Natural killer cell (primary cell): ENCODE measurements at regions not wholly inside any gene's neighbourhood (a gene's known extent, or its start where the extent isn't known, plus 50 kb on each side); places are given as distances from the start of the nearest gene placed in this dataset.

Experiments
- ATAC-seq, 3 donors: fragments of 150-1000 bp in 2 of 3; fragments of 200-7000 bp in 1 of 3; cut with Tn5 transposase; 1 replicate in 1 of 3; 2 replicates in 2 of 3; pipeline ENCODE4 v1.10.0; 2021; ENCODE audit warnings: mild to moderate bottlenecking in 2 of 3, moderate library complexity in 2 of 3
- DNase-seq, 2 donors: peaks; one replicate each; pipeline versions ENCODE4 v3.0.0 to v3.0.0-alpha.2; 2013 to 2021; ENCODE audit warnings: mixed read lengths in 1 of 2
- H3K27ac ChIP-seq: one replicate; pipeline ENCODE4 v1.5.1; 2013; ENCODE audit warnings: mild to moderate bottlenecking, low read length
- H3K27me3 ChIP-seq: one replicate; pipeline ENCODE4 v1.6.1; 2013; ENCODE audit warnings: low read length; ENCODE audit not compliant: control insufficient read depth, insufficient read depth
- H3K36me3 ChIP-seq: one replicate; pipeline ENCODE4 v1.6.1; 2013; ENCODE audit warnings: low read length; ENCODE audit not compliant: control insufficient read depth, insufficient read depth
- H3K4me1 ChIP-seq: one replicate; pipeline ENCODE4 v1.6.1; 2013; ENCODE audit warnings: low read length; ENCODE audit not compliant: control insufficient read depth, insufficient read depth
- H3K4me3 ChIP-seq: one replicate; pipeline ENCODE4 v1.5.1; 2013; ENCODE audit warnings: low read length
- H3K9me3 ChIP-seq: one replicate; pipeline ENCODE4 v1.6.1; 2013; ENCODE audit warnings: low read length; ENCODE audit not compliant: control insufficient read depth, insufficient read depth
- H3K27ac Mint-ChIP-seq, 2 donors: one replicate each; pipeline ENCODE4 v1.8.0; 2022; ENCODE audit warnings: mild to moderate bottlenecking in 2 of 2, mixed read lengths in 2 of 2, moderate library complexity in 1 of 2
- H3K27me3 Mint-ChIP-seq, 2 donors: one replicate each; pipeline ENCODE4 v1.8.0; 2022; ENCODE audit warnings: low read depth in 2 of 2, mixed read lengths in 2 of 2
- H3K36me3 Mint-ChIP-seq: one replicate; pipeline ENCODE4 v1.8.0; 2022; ENCODE audit warnings: mixed read lengths
- H3K4me1 Mint-ChIP-seq, 2 donors: one replicate each; pipeline ENCODE4 v1.8.0; 2022; ENCODE audit warnings: mixed read lengths in 2 of 2
- H3K4me3 Mint-ChIP-seq: one replicate; pipeline ENCODE4 v1.8.0; 2022; ENCODE audit warnings: mild to moderate bottlenecking, moderate library complexity, mixed read lengths
- H3K9me3 Mint-ChIP-seq, 2 donors: one replicate each; pipeline ENCODE4 v1.8.0; 2022; ENCODE audit warnings: mixed read lengths in 2 of 2
- CTCF ChIP-seq: fragments of 200-600 bp; IDR thresholded peaks from one replicate; pipeline ENCODE4 v1.8.0; 2022; ENCODE audit warnings: antibody characterized with exemption
- WGBS: methylation state at CpG from one replicate; pipeline ENCODE4 v1.1.7; 2013; ENCODE audit warnings: missing lambda C conversion rate; ENCODE audit not compliant: insufficient coverage; 5-methylcytosine and 5-hydroxymethylcytosine counted together
- intact Hi-C: fragments of 100-400 bp; cut with micrococcal nuclease; formaldehyde crosslinking; loops from one replicate; pipeline ENCODE4 v1.14.2; 2022

GRCh38 chr2:217703102-217703501 is 299.7 kb downstream of the TNS1 start:
- Mint-ChIP-seq H3K36me3 (no peaks in the 10 kb centered on the region), H3K4me3 (no peak overlapping the region), H3K4me1 (no peaks in the 10 kb centered on the region), H3K27ac (no peak overlapping the region), H3K9me3 (no peaks in the 10 kb centered on the region), H3K27me3 (peaks cover under 1 to 13% of the 10 kb centered on the region in 2 donors)
- intact Hi-C loops, result no loop called here
- Histone ChIP-seq H3K4me3 (no peak overlapping the region), H3K36me3 (no peaks in the 10 kb centered on the region), H3K9me3 (no peaks in the 10 kb centered on the region), H3K27ac (no peak overlapping the region), H3K4me1 (no peaks in the 10 kb centered on the region), H3K27me3 (no peaks in the 10 kb centered on the region)
- 90% methylated on average over 4 of the region's 5 CpGs for WGBS
- no peak for TF ChIP-seq CTCF
- ATAC-seq (no peak), DNase-seq (no peak)

GRCh38 chr2:217701622-217702021 is 301.2 kb downstream of the TNS1 start:
- Histone ChIP-seq H3K4me1 (no peaks in the 10 kb centered on the region), H3K36me3 (no peaks in the 10 kb centered on the region), H3K27ac (no peak overlapping the region), H3K4me3 (no peak overlapping the region), H3K27me3 (no peaks in the 10 kb centered on the region), H3K9me3 (no peaks in the 10 kb centered on the region)
- ATAC-seq, result no peak
- no peak overlapping the region for H3K4me3 Mint-ChIP-seq
- H3K9me3 Mint-ChIP-seq, result no peaks in the 10 kb centered on the region
- 85% methylated on average over 4 of the region's 5 CpGs for WGBS
- TF ChIP-seq CTCF, result no peak
- no peaks in the 10 kb centered on the region for H3K4me1 Mint-ChIP-seq
- no peak for DNase-seq
- H3K27ac Mint-ChIP-seq, result no peak overlapping the region
- peaks cover 0 to 10% of the 10 kb centered on the region in 2 donors for H3K27me3 Mint-ChIP-seq
- intact Hi-C loops, result no loop called here
- no peaks in the 10 kb centered on the region for H3K36me3 Mint-ChIP-seq

- no peak overlapping the region for H3K27ac ChIP-seq
- peaks cover 0 to 4% of the 10 kb centered on the region in 2 donors for H3K4me1 Mint-ChIP-seq
- H3K27me3 Mint-ChIP-seq, result peaks cover 0 to 3% of the 10 kb centered on the region in 2 donors
- no peaks in the 10 kb centered on the region for H3K9me3 Mint-ChIP-seq
- no peaks in the 10 kb centered on the region for H3K36me3 ChIP-seq
- H3K36me3 Mint-ChIP-seq, result no peaks in the 10 kb centered on the region
- no peaks in the 10 kb centered on the region for H3K4me1 ChIP-seq
- H3K27me3 ChIP-seq, result no peaks in the 10 kb centered on the region
- DNase-seq, result no peak
- 93% methylated on average over 2 of the region's 3 CpGs for WGBS
- no peak for TF ChIP-seq CTCF
- H3K4me3 Mint-ChIP-seq, result no peak overlapping the region
- H3K27ac Mint-ChIP-seq, result no peak overlapping the region
- ATAC-seq, result no peak
- no peaks in the 10 kb centered on the region for H3K9me3 ChIP-seq
- H3K4me3 ChIP-seq, result no peak overlapping the region
- intact Hi-C loops, result no loop called here
Observed at GRCh38 chr2:217698691-217699090, 304.1 kb downstream of the TNS1 start.

- Mint-ChIP-seq H3K27ac (no peak overlapping the region), H3K36me3 (no peaks in the 10 kb centered on the region), H3K27me3 (no peaks in the 10 kb centered on the region), H3K9me3 (no peaks in the 10 kb centered on the region), H3K4me1 (peaks cover 0 to 4% of the 10 kb centered on the region in 2 donors), H3K4me3 (no peak overlapping the region)
- intact Hi-C loops, result no loop called here
- Histone ChIP-seq H3K36me3 (no peaks in the 10 kb centered on the region), H3K4me1 (no peaks in the 10 kb centered on the region), H3K27me3 (no peaks in the 10 kb centered on the region), H3K27ac (no peak overlapping the region), H3K9me3 (no peaks in the 10 kb centered on the region), H3K4me3 (no peak overlapping the region)
- no peak for TF ChIP-seq CTCF
- WGBS, result 76% methylated on average over 3 of the region's 3 CpGs
- no peak for ATAC-seq
- DNase-seq, result no peak
Observed at GRCh38 chr2:217695033-217695520, 307.7 kb downstream of the TNS1 start.
